ENCODE measurements at regions not wholly inside any gene's neighbourhood (a gene's known extent, or its start where the extent isn't known, plus 50 kb on each side); places are given as distances from the start of the nearest gene placed in this dataset.
A peak's percentile ranks its signal among the peaks of the same experiment; 100 is the strongest.

- no peaks in the 10 kb centered on the region for H3K9me3 ChIP-seq (ENCODE audit: control insufficient read depth, low read length, poor library complexity, severe bottlenecking)
- ATAC-seq (peak; percentile 28), DNase-seq (no peak)
- H3K36me3 Mint-ChIP-seq (ENCODE audit: low read depth): peaks cover 3% of the 10 kb centered on the region
- no peaks in the 10 kb centered on the region for H3K27me3 Mint-ChIP-seq
- peaks cover 8% of the 10 kb centered on the region for H3K4me1 Mint-ChIP-seq
- H3K27ac Mint-ChIP-seq: peak overlapping the region; percentile 76
- H3K4me3 Mint-ChIP-seq: no peak overlapping the region
These were observed 107.8 kb downstream of the VCPKMT start for GRCh38 chr14:50008562-50008961.

GRCh38 chr14:50008974-50009373, 107.4 kb downstream of the VCPKMT start:
- DNase-seq: no peak
- no peak for ATAC-seq
- peak overlapping the region; percentile 76 for H3K27ac Mint-ChIP-seq
- H3K4me1 Mint-ChIP-seq: peaks cover 6% of the 10 kb centered on the region
- H3K4me3 Mint-ChIP-seq: no peak overlapping the region
- no peaks in the 10 kb centered on the region for H3K9me3 ChIP-seq (ENCODE audit: control insufficient read depth, low read length, poor library complexity, severe bottlenecking)
- peaks cover 3% of the 10 kb centered on the region for H3K36me3 Mint-ChIP-seq (ENCODE audit: low read depth)
- H3K27me3 Mint-ChIP-seq: no peaks in the 10 kb centered on the region

- no peak for DNase-seq
- peaks cover 6% of the 10 kb centered on the region for H3K4me1 Mint-ChIP-seq
- no peak for ATAC-seq
- no peak overlapping the region for H3K4me3 Mint-ChIP-seq
- H3K36me3 Mint-ChIP-seq (ENCODE audit: low read depth): peaks cover 3% of the 10 kb centered on the region
- H3K27me3 Mint-ChIP-seq: no peaks in the 10 kb centered on the region
- H3K27ac Mint-ChIP-seq: no peak overlapping the region
- H3K9me3 ChIP-seq (ENCODE audit: control insufficient read depth, low read length, poor library complexity, severe bottlenecking): no peaks in the 10 kb centered on the region
These were observed 105.6 kb downstream of the VCPKMT start for GRCh38 chr14:50010752-50011151.

GRCh38 chr14:50011242-50011641, 105.1 kb downstream of the VCPKMT start:
- peaks cover 3% of the 10 kb centered on the region for H3K36me3 Mint-ChIP-seq (ENCODE audit: low read depth)
- no peaks in the 10 kb centered on the region for H3K27me3 Mint-ChIP-seq
- no peak overlapping the region for H3K27ac Mint-ChIP-seq
- peaks cover 6% of the 10 kb centered on the region for H3K4me1 Mint-ChIP-seq
- ATAC-seq: no peak
- no peaks in the 10 kb centered on the region for H3K9me3 ChIP-seq (ENCODE audit: control insufficient read depth, low read length, poor library complexity, severe bottlenecking)
- no peak overlapping the region for H3K4me3 Mint-ChIP-seq
- DNase-seq: no peak

- no peak for ATAC-seq
- H3K27me3 Mint-ChIP-seq: no peaks in the 10 kb centered on the region
- H3K27ac Mint-ChIP-seq: peak overlapping the region; percentile 75
- no peaks in the 10 kb centered on the region for H3K9me3 ChIP-seq (ENCODE audit: control insufficient read depth, low read length, poor library complexity, severe bottlenecking)
- peaks cover 3% of the 10 kb centered on the region for H3K36me3 Mint-ChIP-seq (ENCODE audit: low read depth)
- H3K4me3 Mint-ChIP-seq: no peak overlapping the region
- DNase-seq: no peak
- H3K4me1 Mint-ChIP-seq: peaks cover 6% of the 10 kb centered on the region
These were observed 103.7 kb downstream of the VCPKMT start for GRCh38 chr14:50012644-50013043.

GRCh38 chr14:50013198-50013918, 103.0 kb downstream of the VCPKMT start:
- no peak for DNase-seq
- no peaks in the 10 kb centered on the region for H3K9me3 ChIP-seq (ENCODE audit: control insufficient read depth, low read length, poor library complexity, severe bottlenecking)
- ATAC-seq: no peak
- H3K4me1 Mint-ChIP-seq: peaks cover 6% of the 10 kb centered on the region
- H3K36me3 Mint-ChIP-seq (ENCODE audit: low read depth): peaks cover 3% of the 10 kb centered on the region
- H3K27me3 Mint-ChIP-seq: no peaks in the 10 kb centered on the region
- no peak overlapping the region for H3K4me3 Mint-ChIP-seq
- H3K27ac Mint-ChIP-seq: peak overlapping the region; percentile 75

GRCh38 chr14:50013934-50014333, 102.4 kb downstream of the VCPKMT start:
- Mint-ChIP-seq H3K4me1 (peaks cover 4% of the 10 kb centered on the region), H3K4me3 (no peak overlapping the region), H3K27ac (no peak overlapping the region), H3K36me3 (ENCODE audit: low read depth) (peaks cover 2% of the 10 kb centered on the region), H3K27me3 (no peaks in the 10 kb centered on the region)
- ATAC-seq (no peak), DNase-seq (no peak)
- no peaks in the 10 kb centered on the region for H3K9me3 ChIP-seq (ENCODE audit: control insufficient read depth, low read length, poor library complexity, severe bottlenecking)

- DNase-seq (no peak), ATAC-seq (no peak)
- peaks cover 2% of the 10 kb centered on the region for H3K4me1 Mint-ChIP-seq
- no peaks in the 10 kb centered on the region for H3K9me3 ChIP-seq (ENCODE audit: control insufficient read depth, low read length, poor library complexity, severe bottlenecking)
- H3K27ac Mint-ChIP-seq: peak overlapping the region; percentile 0
- H3K27me3 Mint-ChIP-seq: no peaks in the 10 kb centered on the region
- peaks cover 2% of the 10 kb centered on the region for H3K36me3 Mint-ChIP-seq (ENCODE audit: low read depth)
- no peak overlapping the region for H3K4me3 Mint-ChIP-seq
These were observed 101.5 kb downstream of the VCPKMT start for GRCh38 chr14:50014809-50015430.

- DNase-seq: no peak
- ATAC-seq: no peak
- Mint-ChIP-seq H3K36me3 (ENCODE audit: low read depth) (peaks cover 2% of the 10 kb centered on the region), H3K27me3 (no peaks in the 10 kb centered on the region), H3K4me3 (no peak overlapping the region), H3K4me1 (peaks cover 2% of the 10 kb centered on the region), H3K27ac (peak overlapping the region; percentile 44)
- H3K9me3 ChIP-seq (ENCODE audit: control insufficient read depth, low read length, poor library complexity, severe bottlenecking): no peaks in the 10 kb centered on the region
These were observed 100.7 kb downstream of the VCPKMT start for GRCh38 chr14:50015716-50016115.

- Mint-ChIP-seq H3K4me3 (no peak overlapping the region), H3K4me1 (peaks cover 12% of the 10 kb centered on the region), H3K27me3 (no peaks in the 10 kb centered on the region), H3K36me3 (ENCODE audit: low read depth) (peaks cover 2% of the 10 kb centered on the region), H3K27ac (no peak overlapping the region)
- no peak for DNase-seq
- ATAC-seq: no peak
- H3K9me3 ChIP-seq (ENCODE audit: control insufficient read depth, low read length, poor library complexity, severe bottlenecking): no peaks in the 10 kb centered on the region
These were observed 98.0 kb downstream of the VCPKMT start for GRCh38 chr14:50018201-50018932.

- no peak overlapping the region for H3K4me3 Mint-ChIP-seq
- H3K27me3 Mint-ChIP-seq: no peaks in the 10 kb centered on the region
- H3K27ac Mint-ChIP-seq: no peak overlapping the region
- H3K9me3 ChIP-seq (ENCODE audit: control insufficient read depth, low read length, poor library complexity, severe bottlenecking): no peaks in the 10 kb centered on the region
- H3K4me1 Mint-ChIP-seq: peaks cover 13% of the 10 kb centered on the region
- no peak for DNase-seq
- H3K36me3 Mint-ChIP-seq (ENCODE audit: low read depth): peaks cover 2% of the 10 kb centered on the region
- ATAC-seq: no peak
These were observed 97.5 kb downstream of the VCPKMT start for GRCh38 chr14:50018933-50019210.

- Mint-ChIP-seq H3K36me3 (ENCODE audit: low read depth) (peaks cover 2% of the 10 kb centered on the region), H3K27ac (no peak overlapping the region), H3K4me1 (peaks cover 13% of the 10 kb centered on the region), H3K4me3 (no peak overlapping the region), H3K27me3 (no peaks in the 10 kb centered on the region)
- H3K9me3 ChIP-seq (ENCODE audit: control insufficient read depth, low read length, poor library complexity, severe bottlenecking): no peaks in the 10 kb centered on the region
- ATAC-seq (no peak), DNase-seq (no peak)
These were observed 96.2 kb downstream of the VCPKMT start for GRCh38 chr14:50020184-50020583.

- H3K27ac Mint-ChIP-seq: peak overlapping the region; percentile 46
- H3K27me3 Mint-ChIP-seq: no peaks in the 10 kb centered on the region
- ATAC-seq: no peak
- DNase-seq: no peak
- H3K9me3 ChIP-seq (ENCODE audit: control insufficient read depth, low read length, poor library complexity, severe bottlenecking): no peaks in the 10 kb centered on the region
- H3K4me3 Mint-ChIP-seq: no peak overlapping the region
- peaks cover 13% of the 10 kb centered on the region for H3K4me1 Mint-ChIP-seq
- peaks cover 2% of the 10 kb centered on the region for H3K36me3 Mint-ChIP-seq (ENCODE audit: low read depth)
These were observed 95.6 kb downstream of the VCPKMT start for GRCh38 chr14:50020799-50021198.

Data from T-helper 17 cell (primary cell).